K562 (cell line): ENCODE measurements at regions not wholly inside any gene's neighbourhood (a gene's known extent, or its start where the extent isn't known, plus 50 kb on each side); places are given as distances from the start of the nearest gene placed in this dataset.

ENCODE experiments used
- ATAC-seq: fragments of 200-7000 bp; cut with Tn5 transposase; 3 replicates; pipeline ENCODE4 v1.9.1; 2020; ENCODE audit warnings: moderate library complexity
- BruUV-seq: library from RNA; stranded (reverse); fragments of 400-500 nt; replicated peaks from 2 replicates; lab custom pipeline; 2021; lab: Mats Ljungman, UMichigan
- CTCF ChIA-PET: fragments of 300-600 bp; formaldehyde crosslinking; extraction: SDS; loops from one replicate; lab custom pipeline; 2021; ENCODE audit warnings: low intra/inter-chr PET ratio; lab: Yijun Ruan, JAX
- POLR2A ChIA-PET: fragments of 300-600, 350-650 bp; sonication (Branson Sonifier 250); formaldehyde crosslinking; extraction: SDS; loops from one replicate; lab custom pipeline; 2021; ENCODE audit warnings: antibody characterized with exemption, inconsistent platforms; lab: Yijun Ruan, JAX
- DNase-seq, 4 experiments: peaks; one replicate each; pipeline versions ENCODE4 v3.0.0 to v3.0.0-alpha.2; 2011 to 2018; ENCODE audit warnings: low spot score in 3 of 4, mixed read lengths in 3 of 4; ENCODE audit errors: extremely low read depth in 1 of 4
- FAIRE-seq: peaks from 2 replicates; lab custom pipeline; 2011; peaks lifted over from hg19 to GRCh38; lab: Jason Lieb, UNC
- H2AFZ ChIP-seq: 2 replicates; pipeline ENCODE4 v1.6.0; 2011; ENCODE audit warnings: low read depth, low read length, control low read depth, inconsistent platforms
- H3K27ac ChIP-seq: fragments of 200-600 bp; 3 replicates; pipeline ENCODE4 v1.8.0; 2011; ENCODE audit warnings: low read depth, mild to moderate bottlenecking, control low read depth, inconsistent platforms, low read length, moderate library complexity, mixed read lengths; ENCODE audit errors: extremely low read depth
- H3K27me3 ChIP-seq, 2 experiments: fragments of 300-600 bp in 1 of 2; 2 replicates in 1 of 2; 3 replicates in 1 of 2; pipeline versions ENCODE4 v1.6.0 to v1.8.0; 2011; ENCODE audit warnings: inconsistent platforms in 2 of 2, low read length in 2 of 2, mild to moderate bottlenecking in 1 of 2, mixed read lengths in 1 of 2, moderate library complexity in 1 of 2; ENCODE audit not compliant: control insufficient read depth in 2 of 2, insufficient read depth in 2 of 2
- H3K36me3 ChIP-seq: fragments of 300-600 bp; 3 replicates; pipeline ENCODE4 v1.8.0; 2011; ENCODE audit warnings: mild to moderate bottlenecking, low read length, inconsistent platforms; ENCODE audit not compliant: control insufficient read depth, insufficient read depth
- H3K4me1 ChIP-seq, 2 experiments: fragments of 200-600 bp in 1 of 2; replicated peaks in 1 of 2; 2 replicates in 1 of 2; 3 replicates in 1 of 2; pipeline versions ENCODE4 v1.5.1 to v1.8.0; 2011; ENCODE audit warnings: inconsistent platforms in 2 of 2, low read length in 2 of 2, mild to moderate bottlenecking in 1 of 2, mixed read lengths in 1 of 2, moderate library complexity in 1 of 2; ENCODE audit not compliant: control insufficient read depth in 2 of 2, insufficient read depth in 2 of 2
- H3K4me2 ChIP-seq: 2 replicates; pipeline ENCODE4 v1.6.1; 2011; ENCODE audit warnings: low read length, control low read depth, inconsistent platforms, mixed read lengths; ENCODE audit not compliant: insufficient read depth
- H3K4me3 ChIP-seq: fragments of 200-600 bp; sonication (generic), shearing (Covaris generic); 2 replicates; pipeline ENCODE4 v1.5.1; 2016; ENCODE audit warnings: control low read depth, inconsistent platforms
- H3K79me2 ChIP-seq: fragments of 200-600 bp; 3 replicates; pipeline ENCODE4 v1.8.0; 2011; ENCODE audit warnings: low read length, inconsistent platforms; ENCODE audit not compliant: control insufficient read depth, insufficient read depth
- H3K9ac ChIP-seq, 2 experiments: 2 replicates each; pipeline versions ENCODE4 v1.6.0 to v1.6.1; 2011; ENCODE audit warnings: low read depth in 2 of 2, low read length in 2 of 2, control low read depth in 1 of 2, inconsistent platforms in 1 of 2, mild to moderate bottlenecking in 1 of 2, mixed read lengths in 1 of 2; ENCODE audit not compliant: insufficient read depth in 1 of 2
- H3K9me1 ChIP-seq: one replicate; pipeline ENCODE4 v1.6.0; 2011; ENCODE audit warnings: inconsistent platforms, mild to moderate bottlenecking, low read length, moderate library complexity; ENCODE audit not compliant: control insufficient read depth, insufficient read depth
- H3K9me3 ChIP-seq: replicated peaks from 2 replicates; pipeline ENCODE4 v1.5.1; 2011; ENCODE audit warnings: low read depth, low read length, inconsistent platforms; ENCODE audit not compliant: control insufficient read depth, insufficient read depth
- H4K20me1 ChIP-seq: replicated peaks from 2 replicates; pipeline ENCODE4 v1.6.1; 2011; ENCODE audit warnings: low read length, inconsistent platforms, mixed read lengths; ENCODE audit not compliant: control insufficient read depth, insufficient read depth
- MAFF ChIP-seq: IDR thresholded peaks from 2 replicates; pipeline ENCODE4 v1.6.1; 2012; ENCODE audit warnings: low read length, improper control_type of control experiment
- MYBL2 ChIP-seq, 2 experiments: fragments of 450-650 bp in 1 of 2; sonication (generic) in 1 of 2; formaldehyde crosslinking in 1 of 2; IDR thresholded peaks; 2 replicates each; pipeline versions ENCODE4 v1.6.1 to v1.8.1; 2017 to 2022; ENCODE audit warnings: borderline replicate concordance in 1 of 2, inconsistent platforms in 1 of 2, low read depth in 1 of 2, mild to moderate bottlenecking in 1 of 2, missing genetic modification reagents in 1 of 2, moderate library complexity in 1 of 2
- ZNF316 ChIP-seq: fragments of 450-650 bp; IDR thresholded peaks from 2 replicates; pipeline ENCODE4 v1.6.1; 2016
- WGBS: fragments of 100-300 bp; shearing (Covaris generic); methylation state at CpG from one replicate; pipeline ENCODE4 v1.1.6; 2016; ENCODE audit warnings: low coverage, mixed read lengths; ENCODE audit not compliant: insufficient coverage; ENCODE audit errors: missing lambda C conversion rate; 5-methylcytosine and 5-hydroxymethylcytosine counted together
- in situ Hi-C: fragments of 300-500 bp; cut with MboI; formaldehyde crosslinking; loops from 4 replicates; pipeline ENCODE4 v1.15.0; 2018; ENCODE audit warnings: inconsistent platforms, mixed read lengths
- intact Hi-C: fragments of 100-400 bp; cut with micrococcal nuclease; formaldehyde crosslinking; loops from 2 replicates; pipeline ENCODE4 v1.14.2; 2022
- TF ChIP-seq, protein P1 (sequence below): fragments of 450-650 bp; IDR thresholded peaks from 2 replicates; pipeline ENCODE4 v1.6.1; 2018; ENCODE audit not compliant: partially characterized antibody

- POLR2A ChIA-PET = interaction anchor here (0.6 kb wide), 1 partner anchor 48 kb away, joined by 4 read pairs; no protein-coding TSS in a partner anchor
- Histone ChIP-seq H2AFZ (no peak overlapping the region), H3K79me2 (no peaks in the 10 kb centered on the region), H3K4me2 (no peak overlapping the region), H3K36me3 (no peaks in the 10 kb centered on the region), H3K9ac (no peak overlapping the region), H3K27me3 (no peaks in the 10 kb centered on the region; a peak in 1 of 5 replicates), H3K4me3 (no peak overlapping the region), H3K9me1 (no peaks in the 10 kb centered on the region), H3K4me1 (no peaks in the 10 kb centered on the region), H4K20me1 (no peaks in the 10 kb centered on the region), H3K9me3 (no peaks in the 10 kb centered on the region)
- ATAC-seq (no peak), FAIRE-seq (no peak), DNase-seq (no peak)
- intact Hi-C loops (no loop called here), in situ Hi-C loops (no loop called here)
- CTCF ChIA-PET = no interaction called here
- 2% methylated on average over 7 of the region's 7 CpGs for WGBS
- BruUV-seq = no TSS peak
- TF ChIP-seq MAFF (0 out of 2 replicates have a peak, but pooled peaks have one; percentile 9), ZNF316 (peak; percentile 41), MYBL2 (IDR thresholded peaks at IDR 0.05; ENCODE audit: low read depth) (no peak), MYBL2 (CRISPR knock-in tag; IDR thresholded peaks at IDR 0.05; ENCODE audit: borderline replicate concordance) (no peak)
- TF ChIP-seq, protein P1, sequence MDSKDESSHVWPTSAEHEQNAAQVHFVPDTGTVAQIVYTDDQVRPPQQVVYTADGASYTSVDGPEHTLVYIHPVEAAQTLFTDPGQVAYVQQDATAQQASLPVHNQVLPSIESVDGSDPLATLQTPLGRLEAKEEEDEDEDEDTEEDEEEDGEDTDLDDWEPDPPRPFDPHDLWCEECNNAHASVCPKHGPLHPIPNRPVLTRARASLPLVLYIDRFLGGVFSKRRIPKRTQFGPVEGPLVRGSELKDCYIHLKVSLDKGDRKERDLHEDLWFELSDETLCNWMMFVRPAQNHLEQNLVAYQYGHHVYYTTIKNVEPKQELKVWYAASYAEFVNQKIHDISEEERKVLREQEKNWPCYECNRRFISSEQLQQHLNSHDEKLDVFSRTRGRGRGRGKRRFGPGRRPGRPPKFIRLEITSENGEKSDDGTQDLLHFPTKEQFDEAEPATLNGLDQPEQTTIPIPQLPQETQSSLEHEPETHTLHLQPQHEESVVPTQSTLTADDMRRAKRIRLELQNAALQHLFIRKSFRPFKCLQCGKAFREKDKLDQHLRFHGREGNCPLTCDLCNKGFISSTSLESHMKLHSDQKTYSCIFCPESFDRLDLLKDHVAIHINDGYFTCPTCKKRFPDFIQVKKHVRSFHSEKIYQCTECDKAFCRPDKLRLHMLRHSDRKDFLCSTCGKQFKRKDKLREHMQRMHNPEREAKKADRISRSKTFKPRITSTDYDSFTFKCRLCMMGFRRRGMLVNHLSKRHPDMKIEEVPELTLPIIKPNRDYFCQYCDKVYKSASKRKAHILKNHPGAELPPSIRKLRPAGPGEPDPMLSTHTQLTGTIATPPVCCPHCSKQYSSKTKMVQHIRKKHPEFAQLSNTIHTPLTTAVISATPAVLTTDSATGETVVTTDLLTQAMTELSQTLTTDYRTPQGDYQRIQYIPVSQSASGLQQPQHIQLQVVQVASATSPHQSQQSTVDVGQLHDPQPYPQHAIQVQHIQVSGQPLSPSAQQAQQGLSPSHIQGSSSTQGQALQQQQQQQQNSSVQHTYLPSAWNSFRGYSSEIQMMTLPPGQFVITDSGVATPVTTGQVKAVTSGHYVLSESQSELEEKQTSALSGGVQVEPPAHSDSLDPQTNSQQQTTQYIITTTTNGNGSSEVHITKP = no peak
- TF ChIP-seq, all 486 proteins: peak for 2
- no peak overlapping the region for H3K27ac ChIP-seq
Observed at GRCh38 chr10:113977174-113977573, 66.5 kb upstream of the ADRB1 start.
